Neural cell (in vitro differentiated cells): ENCODE measurements at regions not wholly inside any gene's neighbourhood (a gene's known extent, or its start where the extent isn't known, plus 50 kb on each side); places are given as distances from the start of the nearest gene placed in this dataset.

ENCODE experiments used
- EP300 ChIP-seq: fragments of 450-650 bp; conservative IDR thresholded peaks from 2 replicates; pipeline ENCODE4 v1.6.1; 2014; ENCODE audit warnings: antibody characterized with exemption, mild to moderate bottlenecking, moderate library complexity; ENCODE audit not compliant: poor library complexity, severe bottlenecking
- EZH2 ChIP-seq: fragments of 200-600, 300-800 bp; shearing (Covaris generic), sonication (generic); IDR thresholded peaks from 2 replicates; pipeline ENCODE4 v1.6.1; 2014; ENCODE audit warnings: antibody characterized with exemption, low read length, borderline replicate concordance, mild to moderate bottlenecking; ENCODE audit not compliant: insufficient read depth, poor library complexity, severe bottlenecking
- MXI1 ChIP-seq: fragments of 450-650 bp; conservative IDR thresholded peaks from 2 replicates; pipeline ENCODE4 v1.6.1; 2014; ENCODE audit warnings: antibody characterized with exemption, mild to moderate bottlenecking; ENCODE audit not compliant: poor library complexity, severe bottlenecking
- POLR2AphosphoS5 ChIP-seq: IDR thresholded peaks from 2 replicates; pipeline ENCODE4 v1.6.1; 2012
- RAD21 ChIP-seq: fragments of 450-650 bp; conservative IDR thresholded peaks from 2 replicates; pipeline ENCODE4 v1.6.1; 2014; ENCODE audit warnings: antibody characterized with exemption, mild to moderate bottlenecking, moderate library complexity
- REST ChIP-seq: IDR thresholded peaks from 2 replicates; pipeline ENCODE4 v1.6.1; 2012; ENCODE audit warnings: borderline replicate concordance
- SMC3 ChIP-seq: fragments of 450-650 bp; conservative IDR thresholded peaks from 2 replicates; pipeline ENCODE4 v1.6.1; 2014; ENCODE audit warnings: antibody characterized with exemption, mild to moderate bottlenecking, moderate library complexity; ENCODE audit not compliant: poor library complexity
- TAF1 ChIP-seq: IDR thresholded peaks from 2 replicates; pipeline ENCODE4 v1.6.1; 2012; ENCODE audit warnings: low read depth
- TF ChIP-seq, protein P1 (sequence below): fragments of 450-650 bp; IDR thresholded peaks from 2 replicates; pipeline ENCODE4 v1.5.1; 2014; ENCODE audit warnings: antibody characterized with exemption, mild to moderate bottlenecking, moderate library complexity; ENCODE audit not compliant: poor library complexity, severe bottlenecking

DNA sequence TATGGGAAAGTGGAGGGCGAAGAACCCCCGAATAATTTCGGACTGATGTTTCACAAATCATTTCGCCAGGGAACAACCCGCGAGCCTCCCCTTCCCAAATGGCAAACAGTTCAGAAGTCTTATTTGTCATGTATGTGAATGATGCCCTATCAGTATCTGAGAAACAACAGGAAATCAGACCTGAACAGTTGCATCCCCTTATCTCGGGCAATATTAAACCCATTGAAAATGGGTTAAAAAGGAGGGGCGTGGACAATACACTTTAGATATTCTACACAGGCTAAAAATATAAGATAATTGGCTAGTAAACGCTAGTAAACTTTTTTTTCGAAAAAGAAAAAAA is 1003.3 kb upstream of the NR2F2 start:
- TF ChIP-seq REST, result no peak
- no peak for TF ChIP-seq POLR2AphosphoS5
- TF ChIP-seq EP300, result no peak
- no peak for TF ChIP-seq TAF1
- TF ChIP-seq, protein P1, sequence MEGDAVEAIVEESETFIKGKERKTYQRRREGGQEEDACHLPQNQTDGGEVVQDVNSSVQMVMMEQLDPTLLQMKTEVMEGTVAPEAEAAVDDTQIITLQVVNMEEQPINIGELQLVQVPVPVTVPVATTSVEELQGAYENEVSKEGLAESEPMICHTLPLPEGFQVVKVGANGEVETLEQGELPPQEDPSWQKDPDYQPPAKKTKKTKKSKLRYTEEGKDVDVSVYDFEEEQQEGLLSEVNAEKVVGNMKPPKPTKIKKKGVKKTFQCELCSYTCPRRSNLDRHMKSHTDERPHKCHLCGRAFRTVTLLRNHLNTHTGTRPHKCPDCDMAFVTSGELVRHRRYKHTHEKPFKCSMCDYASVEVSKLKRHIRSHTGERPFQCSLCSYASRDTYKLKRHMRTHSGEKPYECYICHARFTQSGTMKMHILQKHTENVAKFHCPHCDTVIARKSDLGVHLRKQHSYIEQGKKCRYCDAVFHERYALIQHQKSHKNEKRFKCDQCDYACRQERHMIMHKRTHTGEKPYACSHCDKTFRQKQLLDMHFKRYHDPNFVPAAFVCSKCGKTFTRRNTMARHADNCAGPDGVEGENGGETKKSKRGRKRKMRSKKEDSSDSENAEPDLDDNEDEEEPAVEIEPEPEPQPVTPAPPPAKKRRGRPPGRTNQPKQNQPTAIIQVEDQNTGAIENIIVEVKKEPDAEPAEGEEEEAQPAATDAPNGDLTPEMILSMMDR, result no peak
- TF ChIP-seq EZH2, result no peak
- no peak for TF ChIP-seq MXI1
- no peak for TF ChIP-seq RAD21
- TF ChIP-seq SMC3, result peak; percentile 1
